ENCODE measurements at regions not wholly inside any gene's neighbourhood (a gene's known extent, or its start where the extent isn't known, plus 50 kb on each side); places are given as distances from the start of the nearest gene placed in this dataset.

DNA sequence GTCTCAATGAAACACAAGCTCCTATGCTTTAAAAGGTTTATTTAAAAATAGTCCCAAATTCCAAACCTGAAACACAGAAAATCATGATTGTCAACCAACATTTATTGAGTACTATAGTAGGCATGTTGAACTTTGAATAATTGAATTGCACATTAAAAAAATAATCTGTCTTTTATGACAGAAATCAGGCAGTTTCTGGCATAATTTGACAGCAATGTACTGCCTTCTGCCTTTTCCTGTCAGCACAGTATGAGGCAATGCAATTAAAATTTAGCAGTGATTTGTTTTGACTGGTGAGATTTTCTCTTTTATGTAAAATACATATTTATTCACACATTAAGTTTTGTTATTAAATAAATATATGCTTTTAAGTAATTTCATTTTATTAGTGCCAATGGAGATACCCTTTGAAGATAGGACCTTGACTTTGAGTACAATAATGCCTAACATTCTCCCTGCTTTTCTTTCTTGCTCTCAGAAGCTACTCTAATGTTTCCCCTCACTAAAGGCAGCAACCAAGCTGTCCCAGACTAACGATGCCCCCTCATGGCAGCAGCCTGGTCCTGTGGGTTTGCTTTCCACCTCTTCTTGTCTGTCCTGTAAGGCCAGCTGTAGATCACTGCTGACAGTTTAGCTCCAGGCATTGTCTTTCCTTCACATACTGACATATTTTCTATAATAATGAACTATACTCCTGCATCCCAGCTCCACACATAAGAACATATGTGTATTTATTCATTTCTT lies 346.7 kb downstream of the IL20RB start:
- no peak for TF ChIP-seq CTCF (conservative IDR thresholded peaks at IDR 0.05; ENCODE audit: low read length)
- TF ChIP-seq EZH2phosphoT487 (IDR thresholded peaks at IDR 0.05; ENCODE audit: borderline replicate concordance): no peak
